PFSK-1 (cell line): ENCODE measurements at regions not wholly inside any gene's neighbourhood (a gene's known extent, or its start where the extent isn't known, plus 50 kb on each side); places are given as distances from the start of the nearest gene placed in this dataset.

Experiments
- FOXP2 ChIP-seq: optimal IDR thresholded peaks from 2 replicates; pipeline ENCODE3; 2011; ENCODE audit warnings: borderline replicate concordance, control low read depth, inconsistent platforms; ENCODE audit not compliant: insufficient read depth; ENCODE audit errors: extremely low read length, extremely low read depth
- POLR2AphosphoS5 ChIP-seq: IDR thresholded peaks from 2 replicates; pipeline ENCODE4 v1.6.1; 2012; ENCODE audit warnings: low read depth, mild to moderate bottlenecking, control low read depth, low read length, moderate library complexity
- SIN3A ChIP-seq: IDR thresholded peaks from 2 replicates; pipeline ENCODE4 v1.6.1; 2012; ENCODE audit warnings: mild to moderate bottlenecking, low read length, moderate library complexity, borderline replicate concordance; ENCODE audit not compliant: insufficient read depth
- TAF1 ChIP-seq: IDR thresholded peaks from 2 replicates; pipeline ENCODE4 v1.6.1; 2012; ENCODE audit warnings: low read length, control low read depth, borderline replicate concordance; ENCODE audit not compliant: insufficient read depth
- TF ChIP-seq, protein P1 (sequence below), 2 experiments: IDR thresholded peaks; 2 replicates each; pipeline versions ENCODE4 v1.6.1 to v1.8.0; 2011 to 2012; ENCODE audit warnings: low read depth in 2 of 2, low read length in 2 of 2, control low read depth in 1 of 2, inconsistent platforms in 1 of 2, mild to moderate bottlenecking in 1 of 2, moderate library complexity in 1 of 2; ENCODE audit not compliant: insufficient read depth in 1 of 2

DNA sequence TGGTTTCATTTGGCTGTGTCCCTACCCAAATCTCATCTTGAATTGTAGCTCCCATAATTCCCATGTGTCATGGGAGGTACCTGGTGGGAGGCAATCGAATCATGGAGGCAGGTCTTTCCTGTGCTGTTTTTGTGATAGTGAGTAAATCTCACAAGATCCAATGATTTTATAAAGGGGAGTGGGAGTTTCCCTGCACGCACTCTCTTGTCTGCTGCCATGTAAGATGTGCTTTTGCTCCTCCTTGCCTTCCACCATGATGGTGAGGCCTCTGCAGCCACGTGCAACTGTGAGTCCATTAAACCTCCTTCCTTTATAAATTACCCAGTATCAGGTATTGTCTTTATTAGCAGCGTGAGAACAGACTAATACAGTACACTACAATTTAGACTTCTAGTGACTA is 67.5 kb upstream of the LINC01488 start:
- TF ChIP-seq TAF1 (no peak), SIN3A (no peak), FOXP2 (no peak), POLR2AphosphoS5 (no peak)
- TF ChIP-seq, protein P1, sequence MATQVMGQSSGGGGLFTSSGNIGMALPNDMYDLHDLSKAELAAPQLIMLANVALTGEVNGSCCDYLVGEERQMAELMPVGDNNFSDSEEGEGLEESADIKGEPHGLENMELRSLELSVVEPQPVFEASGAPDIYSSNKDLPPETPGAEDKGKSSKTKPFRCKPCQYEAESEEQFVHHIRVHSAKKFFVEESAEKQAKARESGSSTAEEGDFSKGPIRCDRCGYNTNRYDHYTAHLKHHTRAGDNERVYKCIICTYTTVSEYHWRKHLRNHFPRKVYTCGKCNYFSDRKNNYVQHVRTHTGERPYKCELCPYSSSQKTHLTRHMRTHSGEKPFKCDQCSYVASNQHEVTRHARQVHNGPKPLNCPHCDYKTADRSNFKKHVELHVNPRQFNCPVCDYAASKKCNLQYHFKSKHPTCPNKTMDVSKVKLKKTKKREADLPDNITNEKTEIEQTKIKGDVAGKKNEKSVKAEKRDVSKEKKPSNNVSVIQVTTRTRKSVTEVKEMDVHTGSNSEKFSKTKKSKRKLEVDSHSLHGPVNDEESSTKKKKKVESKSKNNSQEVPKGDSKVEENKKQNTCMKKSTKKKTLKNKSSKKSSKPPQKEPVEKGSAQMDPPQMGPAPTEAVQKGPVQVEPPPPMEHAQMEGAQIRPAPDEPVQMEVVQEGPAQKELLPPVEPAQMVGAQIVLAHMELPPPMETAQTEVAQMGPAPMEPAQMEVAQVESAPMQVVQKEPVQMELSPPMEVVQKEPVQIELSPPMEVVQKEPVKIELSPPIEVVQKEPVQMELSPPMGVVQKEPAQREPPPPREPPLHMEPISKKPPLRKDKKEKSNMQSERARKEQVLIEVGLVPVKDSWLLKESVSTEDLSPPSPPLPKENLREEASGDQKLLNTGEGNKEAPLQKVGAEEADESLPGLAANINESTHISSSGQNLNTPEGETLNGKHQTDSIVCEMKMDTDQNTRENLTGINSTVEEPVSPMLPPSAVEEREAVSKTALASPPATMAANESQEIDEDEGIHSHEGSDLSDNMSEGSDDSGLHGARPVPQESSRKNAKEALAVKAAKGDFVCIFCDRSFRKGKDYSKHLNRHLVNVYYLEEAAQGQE (IDR thresholded peaks at IDR 0.05; ENCODE audit: insufficient read depth in 1 of 2, low read depth in 2 of 2, low read length in 2 of 2) = no peak

DNA sequence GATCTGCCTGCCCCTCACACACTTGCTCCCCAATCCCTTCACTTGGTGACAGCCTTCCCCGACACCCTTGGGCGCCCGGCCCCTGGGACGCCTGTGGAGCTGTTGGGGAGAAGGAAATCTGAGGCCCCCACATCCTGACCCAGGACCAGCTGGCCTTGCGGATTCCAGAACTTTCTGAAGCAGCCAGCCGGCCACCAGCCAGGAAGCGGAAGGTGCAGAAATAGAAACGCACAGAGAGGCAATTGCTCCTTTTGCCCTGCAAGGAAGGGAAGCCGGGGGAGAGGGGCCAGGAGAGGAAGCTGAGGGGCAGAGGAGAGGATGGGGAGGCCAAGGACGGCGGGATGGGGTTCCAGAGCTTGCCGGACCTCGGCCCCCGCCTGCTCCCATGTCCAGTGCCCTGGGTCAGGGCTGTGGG is 66.7 kb upstream of the LINC01488 start:
- TF ChIP-seq POLR2AphosphoS5 (no peak), TAF1 (no peak), SIN3A (no peak), FOXP2 (no peak)
- TF ChIP-seq, protein P1 (IDR thresholded peaks at IDR 0.05; ENCODE audit: insufficient read depth in 1 of 2, low read depth in 2 of 2, low read length in 2 of 2) = no peak

DNA sequence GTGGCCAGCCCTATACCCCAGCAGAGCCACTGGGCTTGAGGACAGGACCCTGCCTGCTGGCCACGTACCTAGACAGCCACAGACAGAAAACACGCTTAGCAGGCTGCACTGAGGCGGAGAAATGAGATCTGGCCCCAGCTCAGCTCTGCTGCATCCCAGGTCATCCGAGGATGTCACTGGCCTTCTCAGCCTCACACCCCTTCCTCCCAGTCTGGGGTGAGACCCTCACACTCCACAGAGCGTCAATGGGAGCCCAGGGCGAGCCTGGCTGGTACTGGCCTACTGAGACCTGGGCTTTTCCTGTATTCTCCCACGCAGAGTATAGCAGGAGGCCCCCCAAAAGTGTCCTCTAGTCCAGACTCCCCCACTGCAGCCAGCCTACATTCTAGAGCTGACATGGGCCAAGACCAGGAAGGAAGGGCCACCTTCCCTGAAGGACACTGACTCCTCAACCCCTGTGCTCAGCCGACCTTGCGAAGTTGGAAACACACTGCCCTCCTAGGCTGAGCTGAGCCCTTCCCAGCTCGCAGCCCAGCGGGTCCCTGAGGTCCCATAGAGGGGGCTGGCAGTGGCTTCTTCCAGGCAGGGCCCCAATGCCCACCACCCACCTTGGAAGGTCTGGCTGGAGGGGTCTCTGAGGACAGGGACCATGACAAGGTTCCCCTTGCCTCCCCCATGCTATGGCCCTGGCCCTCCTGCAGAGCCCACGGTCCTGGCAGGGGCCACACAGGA is 65.9 kb upstream of the LINC01488 start:
- TF ChIP-seq, protein P1 (IDR thresholded peaks at IDR 0.05; ENCODE audit: insufficient read depth in 1 of 2, low read depth in 2 of 2, low read length in 2 of 2) = no peak
- no peak for TF ChIP-seq POLR2AphosphoS5
- no peak for TF ChIP-seq SIN3A
- no peak for TF ChIP-seq FOXP2
- TF ChIP-seq TAF1 = no peak

DNA sequence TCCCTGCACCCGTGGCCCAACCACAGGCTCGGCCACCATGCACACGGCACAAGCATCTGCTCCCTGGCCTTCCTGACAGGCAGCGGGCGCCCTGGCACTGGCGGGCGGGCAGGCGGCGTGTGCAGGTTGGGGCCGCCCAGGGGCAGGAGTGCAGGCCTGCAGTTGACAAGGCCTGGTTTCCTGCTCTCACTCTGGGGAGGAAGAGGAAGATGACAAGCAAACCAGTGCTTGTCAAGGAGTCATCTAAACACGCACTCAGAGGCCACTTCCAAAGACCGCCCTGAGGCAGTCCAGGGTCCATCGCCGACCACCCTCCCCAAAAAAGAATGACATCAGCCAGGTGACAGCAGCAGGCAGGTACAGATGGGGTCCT is 65.3 kb upstream of the LINC01488 start:
- TF ChIP-seq FOXP2 = no peak
- no peak for TF ChIP-seq POLR2AphosphoS5
- no peak for TF ChIP-seq TAF1
- no peak for TF ChIP-seq SIN3A
- TF ChIP-seq, protein P1 (IDR thresholded peaks at IDR 0.05; ENCODE audit: insufficient read depth in 1 of 2, low read depth in 2 of 2, low read length in 2 of 2) = no peak
